OCI-LY7 (cell line): ENCODE measurements at regions not wholly inside any gene's neighbourhood (a gene's known extent, or its start where the extent isn't known, plus 50 kb on each side); places are given as distances from the start of the nearest gene placed in this dataset.

ENCODE experiments used
- BruUV-seq: library from RNA; stranded (reverse); fragments of 400-500 nt; replicated peaks from 2 replicates; lab custom pipeline; 2021; lab: Mats Ljungman, UMichigan
- CTCF ChIA-PET: fragments of 300-600 bp; sonication (Branson Sonifier 250); formaldehyde crosslinking; loops from one replicate; lab custom pipeline; 2022; ENCODE audit warnings: antibody characterized with exemption; ENCODE audit not compliant: unreplicated experiment; lab: Charles Lee
- POLR2A ChIA-PET: fragments of 300-600 bp; sonication (Branson Sonifier 250); formaldehyde crosslinking; loops from one replicate; lab custom pipeline; 2022; ENCODE audit warnings: antibody characterized with exemption; lab: Charles Lee
- DNase-seq: peaks from one replicate; pipeline ENCODE4 v3.0.0-alpha.2; 2015; ENCODE audit warnings: low spot score
- H2AFZ ChIP-seq: fragments of 200-600 bp; sonication (generic), shearing (Covaris generic); 2 replicates; pipeline ENCODE4 v1.6.1; 2014; ENCODE audit warnings: mild to moderate bottlenecking, antibody characterized with exemption, low read length, moderate library complexity
- H3K27ac ChIP-seq: fragments of 200-600 bp; sonication (generic); 2 replicates; pipeline ENCODE4 v1.5.1; 2014; ENCODE audit warnings: mixed run types, low read depth, mild to moderate bottlenecking, moderate library complexity, low read length, inconsistent platforms; ENCODE audit not compliant: poor library complexity, severe bottlenecking
- H3K36me3 ChIP-seq: fragments of 200-600 bp; sonication (generic); 2 replicates; pipeline ENCODE4 v1.6.1; 2014; ENCODE audit warnings: mild to moderate bottlenecking, antibody characterized with exemption, low read length, moderate library complexity, mixed read lengths; ENCODE audit not compliant: insufficient read depth
- H3K4me1 ChIP-seq: fragments of 200-600 bp; sonication (generic); 2 replicates; pipeline ENCODE4 v1.5.1; 2014; ENCODE audit warnings: mild to moderate bottlenecking, low read length; ENCODE audit not compliant: insufficient read depth, poor library complexity, severe bottlenecking
- H3K4me2 ChIP-seq: fragments of 200-600 bp; sonication (generic); 2 replicates; pipeline ENCODE4 v1.6.1; 2014; ENCODE audit warnings: mild to moderate bottlenecking, low read length
- H3K4me3 ChIP-seq: fragments of 200-600 bp; sonication (generic); 2 replicates; pipeline ENCODE4 v1.5.1; 2014; ENCODE audit warnings: mild to moderate bottlenecking, low read depth, low read length; ENCODE audit not compliant: poor library complexity, severe bottlenecking
- H3K79me2 ChIP-seq: fragments of 200-600 bp; sonication (generic); 2 replicates; pipeline ENCODE4 v1.6.1; 2016; ENCODE audit warnings: low read depth, mild to moderate bottlenecking, low read length, moderate library complexity, mixed read lengths; ENCODE audit not compliant: insufficient read depth
- H3K9me2 ChIP-seq: fragments of 200-600 bp; sonication (generic); 2 replicates; pipeline ENCODE4 v1.6.1; 2016; ENCODE audit warnings: mild to moderate bottlenecking, low read length, mixed read lengths; ENCODE audit not compliant: insufficient read depth
- H3K9me3 ChIP-seq: fragments of 200-600 bp; sonication (generic); 2 replicates; pipeline ENCODE4 v1.6.1; 2014; ENCODE audit warnings: mild to moderate bottlenecking, mixed run types, low read length, mixed read lengths
- H4K20me1 ChIP-seq: fragments of 200-600 bp; sonication (generic); 2 replicates; pipeline ENCODE4 v1.6.1; 2014; ENCODE audit warnings: mild to moderate bottlenecking, antibody characterized with exemption, low read length, moderate library complexity, mixed read lengths; ENCODE audit not compliant: insufficient read depth
- EZH2phosphoT487 ChIP-seq: fragments of 200-600 bp; sonication (generic); IDR thresholded peaks from 2 replicates; pipeline ENCODE4 v1.6.1; 2018; ENCODE audit warnings: low read depth, borderline replicate concordance, mild to moderate bottlenecking, mixed run types, antibody characterized with exemption, low read length, moderate library complexity, mixed read lengths
- intact Hi-C: fragments of 100-400 bp; cut with micrococcal nuclease; formaldehyde crosslinking; loops from one replicate; pipeline ENCODE4 v1.10.0; 2022; ENCODE audit not compliant: unreplicated experiment
- TF ChIP-seq, protein P1 (sequence below): fragments of 200-600 bp; sonication (generic); conservative IDR thresholded peaks from 2 replicates; pipeline ENCODE4 v1.5.1; 2014; ENCODE audit warnings: mild to moderate bottlenecking, antibody characterized with exemption, low read length, moderate library complexity, mixed read lengths

DNA sequence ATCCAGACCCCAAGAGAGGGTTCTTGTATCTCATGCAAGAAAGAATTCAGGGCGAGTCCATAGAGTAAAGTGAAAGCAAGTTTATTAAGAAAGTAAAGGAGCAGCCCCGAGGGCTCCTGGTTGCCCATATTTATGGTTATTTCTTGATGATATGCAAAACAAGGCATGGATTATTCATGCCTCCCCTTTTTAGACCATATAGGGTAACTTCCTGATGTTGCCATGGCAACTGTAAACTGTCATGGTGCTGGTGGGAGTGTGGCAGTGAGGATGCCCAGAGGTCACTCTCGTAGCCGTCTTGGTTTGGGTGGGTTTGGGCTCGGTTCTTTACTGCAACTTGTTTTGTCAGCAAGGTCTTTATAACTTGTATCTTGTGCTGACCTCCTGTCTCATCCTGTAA, 750.2 kb upstream of the FANCL start:
- no peaks in the 10 kb centered on the region for H3K4me1 ChIP-seq
- no peak overlapping the region for H3K27ac ChIP-seq
- POLR2A ChIA-PET = interaction anchor here (0.8 to 1.3 kb wide), 2 partner anchors 11 to 19 kb away, joined by 4 read pairs; no protein-coding TSS in a partner anchor
- no peak overlapping the region for H3K4me2 ChIP-seq
- TF ChIP-seq, protein P1, sequence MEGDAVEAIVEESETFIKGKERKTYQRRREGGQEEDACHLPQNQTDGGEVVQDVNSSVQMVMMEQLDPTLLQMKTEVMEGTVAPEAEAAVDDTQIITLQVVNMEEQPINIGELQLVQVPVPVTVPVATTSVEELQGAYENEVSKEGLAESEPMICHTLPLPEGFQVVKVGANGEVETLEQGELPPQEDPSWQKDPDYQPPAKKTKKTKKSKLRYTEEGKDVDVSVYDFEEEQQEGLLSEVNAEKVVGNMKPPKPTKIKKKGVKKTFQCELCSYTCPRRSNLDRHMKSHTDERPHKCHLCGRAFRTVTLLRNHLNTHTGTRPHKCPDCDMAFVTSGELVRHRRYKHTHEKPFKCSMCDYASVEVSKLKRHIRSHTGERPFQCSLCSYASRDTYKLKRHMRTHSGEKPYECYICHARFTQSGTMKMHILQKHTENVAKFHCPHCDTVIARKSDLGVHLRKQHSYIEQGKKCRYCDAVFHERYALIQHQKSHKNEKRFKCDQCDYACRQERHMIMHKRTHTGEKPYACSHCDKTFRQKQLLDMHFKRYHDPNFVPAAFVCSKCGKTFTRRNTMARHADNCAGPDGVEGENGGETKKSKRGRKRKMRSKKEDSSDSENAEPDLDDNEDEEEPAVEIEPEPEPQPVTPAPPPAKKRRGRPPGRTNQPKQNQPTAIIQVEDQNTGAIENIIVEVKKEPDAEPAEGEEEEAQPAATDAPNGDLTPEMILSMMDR = no peak
- no peak for TF ChIP-seq EZH2phosphoT487
- no peak overlapping the region for H3K4me3 ChIP-seq
- no peak for DNase-seq
- H3K9me3 ChIP-seq = no peaks in the 10 kb centered on the region
- no peaks in the 10 kb centered on the region for H4K20me1 ChIP-seq
- H2AFZ ChIP-seq = no peak overlapping the region
- CTCF ChIA-PET = no interaction called here
- intact Hi-C loops = no loop called here
- H3K79me2 ChIP-seq = no peaks in the 10 kb centered on the region
- no peaks in the 10 kb centered on the region for H3K9me2 ChIP-seq
- BruUV-seq = no TSS peak
- H3K36me3 ChIP-seq = no peaks in the 10 kb centered on the region

DNA sequence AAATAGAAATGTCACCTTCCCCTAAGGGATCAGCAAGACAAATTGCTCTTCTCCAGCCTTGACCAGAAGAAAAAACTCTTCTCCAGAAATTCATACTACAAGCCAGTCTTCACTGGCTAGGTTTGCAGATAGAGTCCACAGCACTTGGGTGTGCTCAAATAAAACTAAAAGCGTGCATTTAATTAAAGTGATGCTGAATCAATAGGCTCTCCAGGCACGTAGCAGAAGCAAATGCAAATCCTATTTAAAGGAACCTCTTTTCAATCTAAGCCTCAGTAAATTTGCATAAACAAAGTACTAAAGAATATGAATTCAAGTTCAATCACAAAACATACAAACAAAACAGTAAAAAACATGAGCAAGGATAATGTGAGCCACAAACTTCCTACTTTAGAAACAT, 744.4 kb upstream of the FANCL start:
- Histone ChIP-seq H3K36me3 (no peaks in the 10 kb centered on the region), H3K27ac (no peak overlapping the region), H2AFZ (no peak overlapping the region), H3K4me3 (no peak overlapping the region), H3K4me2 (no peak overlapping the region), H3K9me2 (no peaks in the 10 kb centered on the region), H3K79me2 (no peaks in the 10 kb centered on the region), H3K9me3 (no peaks in the 10 kb centered on the region), H3K4me1 (no peaks in the 10 kb centered on the region), H4K20me1 (no peaks in the 10 kb centered on the region)
- intact Hi-C loops = no loop called here
- DNase-seq = no peak
- BruUV-seq = no TSS peak
- CTCF ChIA-PET = no interaction called here
- POLR2A ChIA-PET = no interaction called here
- no peak for TF ChIP-seq EZH2phosphoT487
- TF ChIP-seq, protein P1 = no peak

DNA sequence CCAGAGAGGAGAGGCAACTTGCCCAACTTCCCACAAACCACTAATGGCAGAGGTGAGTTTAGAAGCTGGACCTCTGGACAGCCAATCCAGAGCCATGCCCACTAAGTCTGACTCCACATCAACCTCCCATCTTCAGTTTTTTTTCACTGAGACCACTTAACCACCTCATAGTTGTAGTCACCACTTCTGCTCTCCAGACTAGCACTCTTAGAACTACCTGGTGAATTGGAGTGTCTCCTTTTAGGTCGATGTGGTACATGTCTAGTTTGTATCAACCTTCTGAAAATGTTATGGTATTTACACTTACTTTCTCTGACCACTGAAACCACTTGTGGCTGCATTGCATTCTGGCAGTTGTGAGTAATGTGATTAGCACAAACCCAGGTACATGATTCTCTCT, 743.6 kb upstream of the FANCL start:
- Histone ChIP-seq H3K9me2 (no peaks in the 10 kb centered on the region), H3K36me3 (no peaks in the 10 kb centered on the region), H3K27ac (no peak overlapping the region), H3K79me2 (no peaks in the 10 kb centered on the region), H3K4me1 (no peaks in the 10 kb centered on the region), H3K4me2 (no peak overlapping the region), H3K4me3 (no peak overlapping the region), H3K9me3 (no peaks in the 10 kb centered on the region), H2AFZ (no peak overlapping the region), H4K20me1 (no peaks in the 10 kb centered on the region)
- BruUV-seq = no TSS peak
- intact Hi-C loops = no loop called here
- POLR2A ChIA-PET = no interaction called here
- CTCF ChIA-PET = no interaction called here
- DNase-seq = no peak
- TF ChIP-seq, protein P1 = no peak
- TF ChIP-seq EZH2phosphoT487 = no peak
